GM03348 (cell line): ENCODE measurements at regions not wholly inside any gene's neighbourhood (a gene's known extent, or its start where the extent isn't known, plus 50 kb on each side); places are given as distances from the start of the nearest gene placed in this dataset.
"Not testable (repeated sequence)": the region's sequence is repeated elsewhere in the genome, so short reads cannot be mapped to it uniquely, and the experiment has no call there.

Experiments used
- DNase-seq: peaks from one replicate; pipeline ENCODE4 v3.0.0; 2012; ENCODE audit warnings: low spot score

DNA sequence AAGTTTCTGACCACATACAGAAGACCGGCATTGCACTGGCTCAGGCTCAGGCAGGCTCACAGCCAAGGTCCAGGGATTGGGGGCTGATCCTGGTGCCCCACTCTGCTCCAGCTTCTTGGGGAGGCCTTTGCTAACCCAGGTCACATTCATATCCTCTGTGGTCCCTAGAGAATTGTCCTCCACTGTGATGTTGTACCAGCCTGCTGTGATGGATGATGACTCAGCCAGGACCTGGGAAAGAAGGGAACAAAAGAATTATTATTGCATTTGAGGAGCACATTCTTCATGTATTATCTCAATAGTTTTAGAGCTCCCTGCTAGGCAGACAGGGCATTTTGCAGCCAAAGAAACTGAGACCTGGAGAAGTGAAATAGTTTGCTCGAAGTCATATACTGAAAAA, 114.3 kb upstream of the ETV3 start:
- DNase-seq, result no peak

GRCh38 chr1:157249739-157250138, 111.5 kb upstream of the ETV3 start:
- no peak for DNase-seq

- no peak for DNase-seq
Measured at GRCh38 chr1:157249326-157249725, 111.1 kb upstream of the ETV3 start.

GRCh38 chr1:157247764-157248049, 109.5 kb upstream of the ETV3 start:
- not testable (repeated sequence) for DNase-seq

- no peak for DNase-seq
Measured at GRCh38 chr1:157247005-157247763, 109.0 kb upstream of the ETV3 start.

GRCh38 chr1:157245823-157246222, 107.6 kb upstream of the ETV3 start:
- DNase-seq, result no peak

DNA sequence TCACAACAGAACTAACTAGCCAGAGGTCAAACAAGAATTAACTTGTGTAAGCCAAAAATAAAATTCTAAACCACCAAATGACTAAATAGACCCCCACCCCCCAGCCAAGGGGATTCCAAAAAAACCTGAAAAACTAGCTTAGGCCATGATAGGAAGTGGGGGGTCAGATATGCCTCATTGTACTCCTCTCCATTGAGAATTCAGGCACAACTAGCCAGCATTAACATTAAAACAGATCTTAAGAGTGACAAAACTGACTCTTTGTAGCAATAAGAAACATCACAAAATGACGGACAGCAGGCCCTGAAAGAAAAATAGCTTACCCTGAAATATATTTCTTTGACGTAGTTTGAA, 103.0 kb upstream of the ETV3 start:
- no peak for DNase-seq

DNA sequence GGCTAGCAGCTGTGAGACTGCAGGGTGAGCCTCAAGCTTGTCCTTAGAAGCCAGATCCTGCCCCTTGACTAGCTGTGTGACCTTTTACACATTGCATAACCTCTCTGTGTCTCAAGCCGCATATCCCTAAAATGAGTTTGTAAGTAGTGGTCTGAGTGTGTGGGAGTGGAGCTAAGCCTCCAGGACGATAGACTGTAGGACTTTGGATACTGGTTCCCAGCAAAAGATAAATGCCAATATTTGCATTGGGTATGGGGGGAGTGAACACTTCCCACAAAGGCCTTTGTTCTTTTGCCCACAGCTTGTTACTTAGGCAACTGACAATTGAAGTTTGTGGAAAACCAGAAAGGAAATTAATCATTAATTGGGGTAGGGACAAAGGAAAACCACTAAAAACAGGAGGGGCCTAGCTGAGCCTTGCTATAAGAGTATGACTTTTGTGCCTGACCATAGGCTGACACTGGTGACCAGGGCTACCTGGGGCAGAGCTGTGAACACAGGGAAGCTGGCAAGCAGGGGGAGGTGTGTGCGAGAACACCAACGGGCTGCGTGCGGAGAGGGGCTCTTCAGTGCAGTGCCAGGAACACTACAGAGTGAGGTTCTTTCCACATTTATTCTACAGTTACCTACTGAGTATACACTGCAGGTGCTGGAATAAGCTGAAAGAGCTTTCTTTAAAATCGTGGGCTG, 102.4 kb upstream of the ETV3 start:
- no peak for DNase-seq

GRCh38 chr1:157239936-157240335, 101.7 kb upstream of the ETV3 start:
- no peak for DNase-seq

GRCh38 chr1:157238585-157238984, 100.4 kb upstream of the ETV3 start:
- no peak for DNase-seq

DNA sequence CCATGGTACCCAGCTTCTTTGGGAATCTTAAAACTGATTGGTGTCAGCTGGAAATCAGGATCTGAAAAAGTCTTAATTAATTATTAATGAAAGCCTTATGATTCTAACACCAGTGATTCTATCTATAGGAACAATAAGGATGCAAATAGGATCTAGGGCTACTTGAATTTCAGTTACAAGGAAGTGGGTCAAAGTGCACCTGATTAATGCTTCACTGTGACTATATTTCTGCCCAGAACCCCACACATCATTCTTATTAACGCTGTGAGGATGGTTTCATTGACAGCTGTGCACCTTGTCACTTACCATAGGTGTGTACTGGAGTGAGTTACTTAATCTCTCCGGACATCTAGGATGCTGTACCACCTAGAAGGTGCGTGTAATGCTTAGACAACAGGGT, 99.8 kb upstream of the ETV3 start:
- no peak for DNase-seq

GRCh38 chr1:157237522-157237921, 99.3 kb upstream of the ETV3 start:
- DNase-seq, result no peak

- no peak for DNase-seq
Measured at GRCh38 chr1:157236072-157236471, 97.9 kb upstream of the ETV3 start.

GRCh38 chr1:157235307-157235706, 97.1 kb upstream of the ETV3 start:
- DNase-seq, result no peak

DNA sequence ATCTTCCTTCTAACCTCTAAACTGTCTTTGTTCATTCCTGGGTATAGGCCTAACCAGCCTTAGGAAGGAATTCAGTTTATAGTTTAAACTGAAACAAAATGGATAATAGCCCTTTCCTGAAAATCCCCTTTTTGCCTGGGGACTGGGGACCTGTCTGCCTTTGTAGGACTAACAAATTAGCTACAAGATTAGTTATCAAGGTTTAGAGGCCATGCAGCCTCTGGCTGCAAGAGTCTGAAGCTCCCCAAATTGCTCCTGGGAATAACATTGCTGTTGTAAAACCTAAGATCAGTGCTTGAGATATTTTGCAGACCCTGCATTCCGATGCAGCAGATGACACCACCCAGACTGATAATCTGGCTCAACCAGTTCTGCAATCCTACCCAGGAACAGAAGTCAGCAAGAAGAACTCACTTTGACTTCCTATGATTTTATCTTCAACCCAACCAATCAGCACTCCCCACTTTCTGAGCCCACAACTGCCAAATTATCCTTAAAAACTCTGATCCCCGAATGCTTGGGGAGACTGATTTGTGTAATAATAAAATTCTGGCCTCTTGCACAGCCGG, 96.6 kb upstream of the ETV3 start:
- no peak for DNase-seq

GRCh38 chr1:157233131-157233530, 94.9 kb upstream of the ETV3 start:
- no peak for DNase-seq

DNA sequence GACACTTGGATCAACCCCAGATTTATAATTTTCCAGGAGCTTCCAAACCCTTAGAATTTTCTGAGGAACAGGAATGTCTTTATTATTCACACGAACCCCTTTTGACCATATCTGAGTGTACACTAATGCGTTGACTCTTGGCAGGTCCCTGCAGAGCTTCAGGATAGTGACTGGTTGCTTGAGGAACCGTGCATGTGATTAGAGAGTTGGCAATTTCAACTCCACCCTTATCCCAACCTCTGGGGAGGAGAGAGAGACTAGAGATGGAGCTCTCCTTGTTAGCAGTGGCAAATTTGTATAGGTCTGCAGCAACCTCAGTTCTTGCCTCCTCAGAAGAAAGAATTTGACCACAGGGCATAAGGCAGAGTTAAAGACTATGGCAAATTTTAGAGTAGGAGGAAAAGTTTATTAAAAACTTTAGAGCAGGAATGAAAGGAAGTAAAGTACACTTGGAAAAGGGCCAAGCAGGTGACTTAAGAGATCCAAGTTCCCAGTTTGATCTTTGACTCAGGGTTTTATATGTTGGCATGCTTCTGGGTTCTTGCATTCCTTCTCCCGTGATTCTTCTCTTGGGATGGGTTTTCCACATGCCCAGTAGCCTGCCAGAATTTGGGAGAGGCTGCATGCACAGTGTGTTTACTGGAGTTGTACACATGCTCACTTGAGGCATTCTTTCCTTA, 93.8 kb upstream of the ETV3 start:
- no peak for DNase-seq

- no peak for DNase-seq
Measured at GRCh38 chr1:157230500-157230899, 92.3 kb upstream of the ETV3 start.

GRCh38 chr1:157227700-157228099, 89.5 kb upstream of the ETV3 start:
- no peak for DNase-seq

GRCh38 chr1:157226739-157227138, 88.5 kb upstream of the ETV3 start:
- DNase-seq, result no peak

DNA sequence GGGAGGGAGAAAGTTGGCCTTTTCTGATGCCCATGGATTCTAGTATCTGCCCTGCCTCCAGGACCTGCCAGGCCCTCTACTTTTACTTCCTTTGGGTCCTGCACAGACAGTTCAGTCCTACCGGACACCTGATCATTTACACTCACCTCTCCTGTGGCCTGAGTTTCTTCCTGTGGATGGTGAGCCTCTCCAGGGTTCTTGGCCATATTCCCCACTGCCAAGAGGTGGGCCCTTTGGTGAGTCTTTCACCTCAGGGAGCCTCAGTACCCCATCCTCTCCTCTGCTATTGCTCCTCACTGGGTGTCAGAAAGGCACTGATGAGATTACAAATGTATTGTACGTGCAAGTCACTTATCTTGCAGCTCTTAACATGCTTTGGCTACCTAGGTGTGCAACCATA, 81.4 kb upstream of the ETV3 start:
- DNase-seq, result no peak

- DNase-seq, result no peak
Measured at GRCh38 chr1:157219182-157219581, 81.0 kb upstream of the ETV3 start.

GRCh38 chr1:157218671-157219070, 80.5 kb upstream of the ETV3 start:
- DNase-seq, result no peak
